ENCODE measurements at regions not wholly inside any gene's neighbourhood (a gene's known extent, or its start where the extent isn't known, plus 50 kb on each side); places are given as distances from the start of the nearest gene placed in this dataset.
A peak's percentile ranks its signal among the peaks of the same experiment; 100 is the strongest.

- Histone ChIP-seq H3K4me1 (ENCODE audit: control insufficient read depth, insufficient read depth, low read length) (no peaks in the 10 kb centered on the region), H3K4me3 (ENCODE audit: low read depth, low read length) (no peak overlapping the region), H3K36me3 (ENCODE audit: control insufficient read depth in 2 of 2, insufficient read depth in 1 of 2, low read length in 2 of 2) (no peaks in the 10 kb centered on the region), H3K9me3 (ENCODE audit: control insufficient read depth, insufficient read depth, low read depth, low read length) (no peaks in the 10 kb centered on the region), H3K27ac (ENCODE audit: extremely low read depth, low read depth, low read length) (no peak overlapping the region)
- ChIA-PET POLR2A (no interaction called here), CTCF (interaction anchor here (1.0 kb wide), 1 partner anchor 339 kb away, joined by 3 read pairs; no protein-coding TSS in a partner anchor)
- no peak for TF ChIP-seq ZNF335 (tag by site-specific recombination; conservative IDR thresholded peaks at IDR 0.05)
- no peak for TF ChIP-seq ZSCAN30 (tag by site-specific recombination; IDR thresholded peaks at IDR 0.05)
Measured at GRCh38 chr10:123382491-123382890, 228.3 kb downstream of the BUB3 start.

- POLR2A ChIA-PET: no interaction called here
- Histone ChIP-seq H3K36me3 (ENCODE audit: control insufficient read depth in 2 of 2, insufficient read depth in 1 of 2, low read length in 2 of 2) (no peaks in the 10 kb centered on the region), H3K9me3 (ENCODE audit: control insufficient read depth, insufficient read depth, low read depth, low read length) (no peaks in the 10 kb centered on the region), H3K27ac (ENCODE audit: extremely low read depth, low read depth, low read length) (no peak overlapping the region), H3K4me1 (ENCODE audit: control insufficient read depth, insufficient read depth, low read length) (no peaks in the 10 kb centered on the region), H3K4me3 (ENCODE audit: low read depth, low read length) (no peak overlapping the region)
- peak; percentile 45 for TF ChIP-seq SETDB1 (IDR thresholded peaks at IDR 0.05; ENCODE audit: insufficient read length, low read length)
- no peak for TF ChIP-seq ZNF214 (tag by site-specific recombination; IDR thresholded peaks at IDR 0.05; ENCODE audit: borderline replicate concordance)
- no peak for TF ChIP-seq ZNF530 (tag by site-specific recombination; IDR thresholded peaks at IDR 0.05; ENCODE audit: low read depth)
- TF ChIP-seq TRIM28 (IDR thresholded peaks at IDR 0.05; ENCODE audit: borderline replicate concordance, low read length): peak; percentile 17; the same call in 1 of the 2 replicates
- CTCF ChIA-PET: no interaction called here
Measured at GRCh38 chr10:123385508-123386080, 231.4 kb downstream of the BUB3 start.

- H3K4me3 ChIP-seq (ENCODE audit: low read depth, low read length): no peak overlapping the region
- ChIA-PET CTCF (no interaction called here), POLR2A (no interaction called here)
- H3K9me3 ChIP-seq (ENCODE audit: control insufficient read depth, insufficient read depth, low read depth, low read length): no peaks in the 10 kb centered on the region
- no peak for TF ChIP-seq ZNF48 (tag by site-specific recombination; IDR thresholded peaks at IDR 0.05)
- 0 out of 2 replicates have a peak, but pooled peaks have one; percentile 27 for TF ChIP-seq SCRT2 (tag by site-specific recombination; IDR thresholded peaks at IDR 0.05)
- H3K4me1 ChIP-seq (ENCODE audit: control insufficient read depth, insufficient read depth, low read length): no peaks in the 10 kb centered on the region
- H3K27ac ChIP-seq (ENCODE audit: extremely low read depth, low read depth, low read length): no peak overlapping the region
- H3K36me3 ChIP-seq (ENCODE audit: control insufficient read depth in 2 of 2, insufficient read depth in 1 of 2, low read length in 2 of 2): no peaks in the 10 kb centered on the region
Measured at GRCh38 chr10:123389520-123389919, 235.3 kb downstream of the BUB3 start.

- Histone ChIP-seq H3K4me1 (ENCODE audit: control insufficient read depth, insufficient read depth, low read length) (no peaks in the 10 kb centered on the region), H3K27ac (ENCODE audit: extremely low read depth, low read depth, low read length) (no peak overlapping the region)
Measured at GRCh38 chr10:123390332-123390731, 236.1 kb downstream of the BUB3 start.

GRCh38 chr10:123390874-123391273, 236.7 kb downstream of the BUB3 start:
- CTCF ChIA-PET: no interaction called here
- no peaks in the 10 kb centered on the region for H3K4me1 ChIP-seq (ENCODE audit: control insufficient read depth, insufficient read depth, low read length)

More at GRCh38 chr10:123390332-123390731, 236.1 kb downstream of the BUB3 start:
- TF ChIP-seq ZNF48 (tag by site-specific recombination; IDR thresholded peaks at IDR 0.05): no peak
- no peak for TF ChIP-seq ZNF335 (tag by site-specific recombination; conservative IDR thresholded peaks at IDR 0.05)
- no peak for TF ChIP-seq ZNF558 (tag by site-specific recombination; IDR thresholded peaks at IDR 0.05)
- Histone ChIP-seq H3K9me3 (ENCODE audit: control insufficient read depth, insufficient read depth, low read depth, low read length) (no peaks in the 10 kb centered on the region), H3K4me3 (ENCODE audit: low read depth, low read length) (no peak overlapping the region), H3K36me3 (ENCODE audit: control insufficient read depth in 2 of 2, insufficient read depth in 1 of 2, low read length in 2 of 2) (no peaks in the 10 kb centered on the region)
- ChIA-PET POLR2A (no interaction called here), CTCF (no interaction called here)

More at GRCh38 chr10:123390874-123391273, 236.7 kb downstream of the BUB3 start:
- TF ChIP-seq ZNF776 (tag by site-specific recombination; IDR thresholded peaks at IDR 0.05; ENCODE audit: borderline replicate concordance) (no peak), SALL2 (tag by site-specific recombination; IDR thresholded peaks at IDR 0.05; ENCODE audit: borderline replicate concordance) (no peak), PRDM1 (tag by site-specific recombination; IDR thresholded peaks at IDR 0.05) (no peak), TRIM28 (IDR thresholded peaks at IDR 0.05; ENCODE audit: borderline replicate concordance, low read length) (no peak), ZNF544 (tag by site-specific recombination; IDR thresholded peaks at IDR 0.05) (no peak)
- H3K4me3 ChIP-seq (ENCODE audit: low read depth, low read length): no peak overlapping the region
- POLR2A ChIA-PET: no interaction called here
- H3K27ac ChIP-seq (ENCODE audit: extremely low read depth, low read depth, low read length): no peak overlapping the region
- no peaks in the 10 kb centered on the region for H3K36me3 ChIP-seq (ENCODE audit: control insufficient read depth in 2 of 2, insufficient read depth in 1 of 2, low read length in 2 of 2)
- no peaks in the 10 kb centered on the region for H3K9me3 ChIP-seq (ENCODE audit: control insufficient read depth, insufficient read depth, low read depth, low read length)

Measured in HEK293 (cell line).